OCI-LY3 (cell line): ENCODE measurements at regions not wholly inside any gene's neighbourhood (a gene's known extent, or its start where the extent isn't known, plus 50 kb on each side); places are given as distances from the start of the nearest gene placed in this dataset.

ENCODE experiments used
- H2AFZ ChIP-seq: fragments of 200-600, 300-600 bp; shearing (Covaris generic); 2 replicates; pipeline ENCODE4 v1.6.0; 2014; ENCODE audit warnings: antibody characterized with exemption, low read depth, low read length
- H3K27ac ChIP-seq: fragments of 200-600, 300-600 bp; sonication (generic); 2 replicates; pipeline ENCODE4 v1.5.1; 2014; ENCODE audit warnings: mild to moderate bottlenecking, low read length, moderate library complexity, mixed read lengths
- H3K27me3 ChIP-seq: fragments of 200-600, 300-600 bp; sonication (generic); 2 replicates; pipeline ENCODE4 v1.6.1; 2014; ENCODE audit warnings: low read depth, low read length, mixed read lengths
- H3K36me3 ChIP-seq: fragments of 200-600, 300-600 bp; sonication (generic); replicated peaks from 2 replicates; pipeline ENCODE3; 2014; ENCODE audit warnings: low read depth, low read length, mixed read lengths
- H3K4me1 ChIP-seq: fragments of 300-600, 200-600 bp; sonication (generic); 2 replicates; pipeline ENCODE4 v1.6.1; 2014; ENCODE audit warnings: low read length, mixed read lengths
- H3K4me2 ChIP-seq: fragments of 200-600, 300-600 bp; sonication (generic); 2 replicates; pipeline ENCODE4 v1.6.1; 2014; ENCODE audit warnings: low read length, mixed read lengths
- H3K4me3 ChIP-seq: fragments of 300-600, 200-600 bp; sonication (generic); 2 replicates; pipeline ENCODE4 v1.5.1; 2014; ENCODE audit warnings: antibody characterized with exemption, mild to moderate bottlenecking, low read length, moderate library complexity
- H3K79me2 ChIP-seq: fragments of 300-600, 200-600 bp; shearing (Covaris generic); 2 replicates; pipeline ENCODE4 v1.6.1; 2014; ENCODE audit warnings: mild to moderate bottlenecking, low read length, mixed read lengths
- H3K9ac ChIP-seq: fragments of 300-600, 200-600 bp; shearing (Covaris generic); 2 replicates; pipeline ENCODE4 v1.6.0; 2014; ENCODE audit warnings: mild to moderate bottlenecking, low read length, moderate library complexity
- H3K9me3 ChIP-seq: fragments of 200-600, 300-600 bp; shearing (Covaris generic); 2 replicates; pipeline ENCODE4 v1.6.1; 2014; ENCODE audit warnings: low read length, mixed read lengths; ENCODE audit not compliant: insufficient read depth
- H4K20me1 ChIP-seq: fragments of 200-600, 300-600 bp; sonication (generic); 2 replicates; pipeline ENCODE4 v1.6.1; 2016; ENCODE audit warnings: low read length, mixed read lengths; ENCODE audit not compliant: insufficient read depth
- EZH2phosphoT487 ChIP-seq: fragments of 200-600 bp; shearing (Covaris generic); IDR thresholded peaks from 2 replicates; pipeline ENCODE4 v1.6.1; 2018; ENCODE audit warnings: antibody characterized with exemption, mixed run types, low read depth
- TF ChIP-seq, protein P1 (sequence below): fragments of 200-600, 300-600 bp; sonication (generic); IDR thresholded peaks from 2 replicates; pipeline ENCODE4 v1.5.1; 2014; ENCODE audit warnings: antibody characterized with exemption, low read length, low read depth

DNA sequence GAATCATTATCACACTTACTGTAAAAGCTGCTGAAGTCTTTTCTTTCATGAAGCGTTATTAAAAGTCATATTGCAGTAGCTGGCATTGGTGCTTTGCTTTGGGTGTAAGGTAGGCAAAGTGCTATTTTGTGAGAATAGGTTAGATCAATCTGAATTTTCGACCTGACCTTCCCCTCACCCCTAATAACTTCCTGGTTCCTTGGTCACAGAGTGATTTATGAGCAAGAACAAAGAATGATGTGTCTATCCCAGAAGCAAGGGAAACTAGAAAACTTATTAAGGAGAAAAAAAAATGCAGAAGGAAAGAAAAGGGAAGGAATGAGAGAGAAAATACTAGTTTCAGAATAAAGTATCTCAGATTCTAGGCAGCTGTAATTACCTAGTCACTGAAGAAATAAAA, 163.1 kb upstream of the MEIS1 start:
- no peaks in the 10 kb centered on the region for H3K4me1 ChIP-seq

DNA sequence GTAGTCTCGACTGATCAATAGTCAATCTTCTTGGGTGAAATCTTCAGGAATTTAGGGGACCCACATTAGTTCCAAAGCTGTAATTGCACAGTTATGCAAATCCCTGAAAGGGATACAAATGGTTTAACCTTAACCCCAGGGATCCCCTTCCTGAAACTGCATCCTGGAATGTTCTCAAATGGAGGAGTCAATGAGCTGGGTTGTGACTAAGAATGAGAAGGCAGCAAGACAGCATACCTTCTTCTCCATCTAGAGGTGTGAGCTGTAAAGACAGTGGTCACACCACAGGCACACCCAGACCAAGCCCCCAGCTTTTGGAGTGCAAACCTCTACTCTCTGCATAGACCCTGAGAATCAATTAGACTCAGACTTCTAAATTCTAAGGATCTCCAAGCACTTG, 164.7 kb upstream of the MEIS1 start:
- Histone ChIP-seq H3K4me1 (no peaks in the 10 kb centered on the region), H3K9me3 (no peaks in the 10 kb centered on the region), H3K9ac (no peak overlapping the region), H3K4me2 (no peak overlapping the region), H3K27me3 (no peaks in the 10 kb centered on the region), H3K27ac (no peak overlapping the region), H3K4me3 (no peak overlapping the region), H3K36me3 (no peaks in the 10 kb centered on the region), H4K20me1 (no peaks in the 10 kb centered on the region), H2AFZ (no peak overlapping the region), H3K79me2 (no peaks in the 10 kb centered on the region)
- TF ChIP-seq, protein P1, sequence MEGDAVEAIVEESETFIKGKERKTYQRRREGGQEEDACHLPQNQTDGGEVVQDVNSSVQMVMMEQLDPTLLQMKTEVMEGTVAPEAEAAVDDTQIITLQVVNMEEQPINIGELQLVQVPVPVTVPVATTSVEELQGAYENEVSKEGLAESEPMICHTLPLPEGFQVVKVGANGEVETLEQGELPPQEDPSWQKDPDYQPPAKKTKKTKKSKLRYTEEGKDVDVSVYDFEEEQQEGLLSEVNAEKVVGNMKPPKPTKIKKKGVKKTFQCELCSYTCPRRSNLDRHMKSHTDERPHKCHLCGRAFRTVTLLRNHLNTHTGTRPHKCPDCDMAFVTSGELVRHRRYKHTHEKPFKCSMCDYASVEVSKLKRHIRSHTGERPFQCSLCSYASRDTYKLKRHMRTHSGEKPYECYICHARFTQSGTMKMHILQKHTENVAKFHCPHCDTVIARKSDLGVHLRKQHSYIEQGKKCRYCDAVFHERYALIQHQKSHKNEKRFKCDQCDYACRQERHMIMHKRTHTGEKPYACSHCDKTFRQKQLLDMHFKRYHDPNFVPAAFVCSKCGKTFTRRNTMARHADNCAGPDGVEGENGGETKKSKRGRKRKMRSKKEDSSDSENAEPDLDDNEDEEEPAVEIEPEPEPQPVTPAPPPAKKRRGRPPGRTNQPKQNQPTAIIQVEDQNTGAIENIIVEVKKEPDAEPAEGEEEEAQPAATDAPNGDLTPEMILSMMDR, result no peak
- TF ChIP-seq EZH2phosphoT487, result no peak

More for the DNA sequence above, 163.1 kb upstream of the MEIS1 start:
- Histone ChIP-seq H3K27me3 (no peaks in the 10 kb centered on the region), H3K4me2 (no peak overlapping the region), H3K9ac (no peak overlapping the region), H3K36me3 (no peaks in the 10 kb centered on the region), H4K20me1 (no peaks in the 10 kb centered on the region), H3K4me3 (no peak overlapping the region), H3K9me3 (no peaks in the 10 kb centered on the region), H2AFZ (no peak overlapping the region), H3K27ac (no peak overlapping the region), H3K79me2 (no peaks in the 10 kb centered on the region)
- TF ChIP-seq, protein P1, result no peak
- TF ChIP-seq EZH2phosphoT487, result no peak

DNA sequence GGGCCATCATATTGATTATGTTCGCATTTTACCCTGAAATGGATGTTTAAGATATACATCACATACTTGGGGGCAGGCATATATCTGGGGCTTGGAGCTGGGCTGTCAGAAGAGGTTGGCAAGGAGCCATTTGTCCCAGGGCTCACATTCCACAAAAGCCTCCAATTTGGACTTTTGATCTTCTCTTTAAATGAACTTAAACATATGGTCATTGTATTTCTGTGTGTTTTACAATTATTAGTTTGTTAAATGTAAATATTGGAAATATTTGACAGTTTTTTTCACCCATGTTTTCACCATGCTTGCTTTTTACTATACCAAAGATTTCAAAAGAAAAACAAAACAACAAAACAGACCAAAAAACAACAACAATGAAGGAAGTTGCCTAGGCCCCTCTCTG, 165.8 kb upstream of the MEIS1 start:
- Histone ChIP-seq H3K9ac (no peak overlapping the region), H3K79me2 (no peaks in the 10 kb centered on the region), H3K27me3 (no peaks in the 10 kb centered on the region), H4K20me1 (no peaks in the 10 kb centered on the region), H2AFZ (no peak overlapping the region), H3K9me3 (no peaks in the 10 kb centered on the region), H3K4me3 (no peak overlapping the region), H3K27ac (no peak overlapping the region), H3K4me1 (no peaks in the 10 kb centered on the region), H3K36me3 (no peaks in the 10 kb centered on the region), H3K4me2 (no peak overlapping the region)
- TF ChIP-seq, protein P1, result no peak
- no peak for TF ChIP-seq EZH2phosphoT487

DNA sequence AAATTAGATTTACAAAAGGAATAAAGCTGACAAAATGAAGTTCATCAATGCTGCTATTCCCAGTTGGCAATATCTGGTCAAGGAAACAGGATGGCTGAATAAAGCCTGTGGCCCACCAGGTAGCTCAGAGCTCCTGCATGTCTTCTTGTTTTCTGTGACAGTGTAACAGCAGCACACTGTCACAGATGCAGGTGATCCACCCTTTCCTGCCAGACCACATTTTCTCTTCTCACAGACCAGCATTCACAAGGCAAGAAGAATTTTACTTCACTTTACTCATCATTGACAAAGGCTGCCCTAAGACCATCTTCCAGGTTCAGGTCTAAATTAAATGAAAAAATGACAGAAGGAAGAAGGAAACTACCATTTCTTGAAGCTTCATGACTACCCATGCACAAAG, 166.2 kb upstream of the MEIS1 start:
- no peaks in the 10 kb centered on the region for H4K20me1 ChIP-seq
- no peak overlapping the region for H3K4me3 ChIP-seq
- no peaks in the 10 kb centered on the region for H3K27me3 ChIP-seq
- no peak overlapping the region for H3K9ac ChIP-seq
- H3K27ac ChIP-seq, result no peak overlapping the region
- no peaks in the 10 kb centered on the region for H3K79me2 ChIP-seq
- no peaks in the 10 kb centered on the region for H3K9me3 ChIP-seq
- TF ChIP-seq EZH2phosphoT487, result no peak
- TF ChIP-seq, protein P1, result no peak
- H2AFZ ChIP-seq, result no peak overlapping the region
- H3K4me1 ChIP-seq, result no peaks in the 10 kb centered on the region
- H3K36me3 ChIP-seq, result no peaks in the 10 kb centered on the region
- no peak overlapping the region for H3K4me2 ChIP-seq
